ENCODE measurements at regions not wholly inside any gene's neighbourhood (a gene's known extent, or its start where the extent isn't known, plus 50 kb on each side); places are given as distances from the start of the nearest gene placed in this dataset.

DNA sequence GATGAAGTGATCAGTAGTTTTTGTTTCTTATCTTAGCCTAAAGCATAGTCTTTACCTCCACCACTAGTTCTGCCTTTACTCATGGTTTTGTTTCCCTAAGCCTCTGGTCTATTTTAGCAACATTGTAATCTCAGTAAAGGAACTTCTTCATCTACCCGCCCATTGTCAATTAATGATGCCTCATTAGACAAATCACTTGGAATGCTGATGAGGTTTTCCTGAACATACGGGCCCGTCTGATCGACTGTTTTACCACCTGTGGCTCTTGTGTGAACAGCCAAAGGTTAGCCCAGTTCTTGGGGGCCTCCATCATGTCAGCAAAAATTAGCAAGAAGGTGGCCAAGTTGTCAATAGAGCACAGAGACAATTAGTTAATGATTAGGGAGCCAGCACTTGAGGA is 470.1 kb upstream of the ARRDC4 start:
- 15 to 59% (median 28%) methylated on average over 4 of the region's 4 CpGs for WGBS, 3 donors
- Histone ChIP-seq H3K4me3 (ENCODE audit: low read depth in 1 of 3, low read length in 3 of 3) (no peak overlapping the region), H3K9me3 (ENCODE audit: control insufficient read depth in 2 of 2, insufficient read depth in 1 of 2, low read depth in 1 of 2, low read length in 1 of 2) (no peaks in the 10 kb centered on the region), H3K27me3 (ENCODE audit: control insufficient read depth in 3 of 3, insufficient read depth in 3 of 3, low read length in 3 of 3) (no peaks in the 10 kb centered on the region), H3K4me1 (ENCODE audit: control insufficient read depth in 3 of 3, insufficient read depth in 2 of 3, low read depth in 1 of 3, low read length in 2 of 3) (no peaks in the 10 kb centered on the region), H3K27ac (ENCODE audit: low read depth in 1 of 3, low read length in 2 of 3) (no peak overlapping the region), H3K36me3 (ENCODE audit: control insufficient read depth in 3 of 3, insufficient read depth in 2 of 3, low read depth in 1 of 3, low read length in 3 of 3) (no peaks in the 10 kb centered on the region)
- DNase-seq (peak in 1 of 2 donors; percentile 11), FAIRE-seq (no peak)

DNA sequence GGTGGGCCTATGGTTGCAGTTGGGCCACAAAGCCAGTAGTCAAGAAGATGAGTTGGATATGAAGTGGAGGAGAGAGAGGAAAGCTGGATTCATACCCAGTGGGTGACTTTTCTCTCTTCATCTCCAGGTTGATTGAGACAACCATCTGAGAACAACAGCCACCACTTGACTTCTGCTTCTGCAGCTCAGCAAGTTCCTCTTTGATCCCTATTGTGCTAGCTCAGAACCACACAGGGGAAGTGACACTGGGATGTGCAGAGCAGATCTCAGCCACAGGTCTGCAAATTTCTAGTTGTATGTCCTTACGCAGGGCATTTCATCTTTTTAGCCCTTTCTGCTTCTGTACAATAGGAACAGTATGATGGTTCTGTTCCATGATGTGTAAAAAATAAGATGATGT is 459.2 kb upstream of the ARRDC4 start:
- no peak overlapping the region for H3K4me3 ChIP-seq (ENCODE audit: low read depth in 1 of 3, low read length in 3 of 3)
- FAIRE-seq (no peak), DNase-seq (no peak)

DNA sequence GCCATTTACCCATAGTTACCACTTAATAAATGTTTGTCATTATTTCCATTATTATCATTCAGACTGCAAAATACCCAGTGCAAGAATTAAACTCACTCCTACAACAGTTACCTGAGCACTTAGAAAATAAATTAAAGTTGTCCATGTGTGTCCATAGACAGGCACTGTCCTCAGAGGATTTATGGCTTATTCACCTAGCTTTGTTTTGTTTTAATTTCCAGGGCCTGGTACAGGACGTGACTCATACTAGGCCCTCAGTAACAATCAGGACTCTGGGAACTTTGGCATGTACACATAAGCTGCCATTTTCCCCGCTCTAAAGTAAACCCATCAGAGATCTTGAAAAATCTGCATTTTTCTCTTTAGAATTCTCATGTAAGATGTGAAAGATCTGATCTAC is 458.5 kb upstream of the ARRDC4 start:
- no peak for FAIRE-seq
- WGBS, 3 donors, result 47 to 74% (median 62%) methylated on average over 2 of the region's 2 CpGs
- H3K27ac ChIP-seq (ENCODE audit: low read depth in 1 of 3, low read length in 2 of 3), result no peak overlapping the region
- no peaks in the 10 kb centered on the region for H3K27me3 ChIP-seq (ENCODE audit: control insufficient read depth in 3 of 3, insufficient read depth in 3 of 3, low read length in 3 of 3)
- DNase-seq, result no peak
- H3K4me1 ChIP-seq (ENCODE audit: control insufficient read depth in 3 of 3, insufficient read depth in 2 of 3, low read depth in 1 of 3, low read length in 2 of 3), result no peaks in the 10 kb centered on the region
- H3K4me3 ChIP-seq (ENCODE audit: low read depth in 1 of 3, low read length in 3 of 3), result no peak overlapping the region
- no peaks in the 10 kb centered on the region for H3K36me3 ChIP-seq (ENCODE audit: control insufficient read depth in 3 of 3, insufficient read depth in 2 of 3, low read depth in 1 of 3, low read length in 3 of 3)
- H3K9me3 ChIP-seq (ENCODE audit: control insufficient read depth in 2 of 2, insufficient read depth in 1 of 2, low read depth in 1 of 2, low read length in 1 of 2), result no peaks in the 10 kb centered on the region

More for the DNA sequence above, 459.2 kb upstream of the ARRDC4 start:
- WGBS, 3 donors, result 84 to 96% (median 93%) methylated on average over 1 of the region's 1 CpG
- Histone ChIP-seq H3K27ac (ENCODE audit: low read depth in 1 of 3, low read length in 2 of 3) (no peak overlapping the region), H3K36me3 (ENCODE audit: control insufficient read depth in 3 of 3, insufficient read depth in 2 of 3, low read depth in 1 of 3, low read length in 3 of 3) (no peaks in the 10 kb centered on the region), H3K27me3 (ENCODE audit: control insufficient read depth in 3 of 3, insufficient read depth in 3 of 3, low read length in 3 of 3) (no peaks in the 10 kb centered on the region), H3K9me3 (ENCODE audit: control insufficient read depth in 2 of 2, insufficient read depth in 1 of 2, low read depth in 1 of 2, low read length in 1 of 2) (no peaks in the 10 kb centered on the region), H3K4me1 (ENCODE audit: control insufficient read depth in 3 of 3, insufficient read depth in 2 of 3, low read depth in 1 of 3, low read length in 2 of 3) (no peaks in the 10 kb centered on the region)

DNA sequence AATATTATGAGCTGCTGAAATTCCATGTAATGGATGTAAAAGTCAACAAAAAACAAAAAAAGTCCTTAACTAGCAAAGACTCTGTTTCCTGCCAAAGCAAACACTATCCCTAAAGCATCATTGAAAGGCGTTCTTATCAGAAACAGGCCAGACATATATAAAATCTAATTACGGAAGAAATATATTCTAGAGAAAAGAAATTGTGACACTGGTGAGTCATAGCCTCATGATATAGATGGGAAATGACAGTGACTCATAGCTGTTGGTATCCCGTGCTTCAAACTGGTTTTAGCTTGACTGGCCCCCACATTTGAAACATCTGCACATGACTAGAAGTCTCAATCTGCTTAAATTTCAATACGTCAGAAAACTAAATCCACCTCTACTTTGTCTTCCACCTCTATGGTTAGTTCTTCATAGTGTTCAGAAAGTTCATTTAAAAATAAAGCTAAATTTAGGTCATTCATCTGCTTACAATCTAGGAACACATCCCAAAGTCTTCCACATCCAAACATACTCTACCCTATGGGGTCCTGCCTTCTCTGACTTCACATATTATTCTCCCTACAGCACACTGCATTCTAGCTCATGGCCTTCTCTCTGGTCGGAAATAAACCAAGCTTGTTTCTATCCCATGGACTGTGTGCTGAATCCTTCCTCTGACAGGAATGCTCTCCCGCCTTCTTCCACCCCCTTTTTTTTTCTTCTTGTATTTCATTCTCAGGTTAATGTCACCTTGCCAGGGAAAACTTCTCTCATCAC is 456.3 kb upstream of the ARRDC4 start:
- H3K9me3 ChIP-seq (ENCODE audit: control insufficient read depth in 2 of 2, insufficient read depth in 1 of 2, low read depth in 1 of 2, low read length in 1 of 2), result no peaks in the 10 kb centered on the region
- DNase-seq, result peak in 1 of 2 donors; percentile 30

DNA sequence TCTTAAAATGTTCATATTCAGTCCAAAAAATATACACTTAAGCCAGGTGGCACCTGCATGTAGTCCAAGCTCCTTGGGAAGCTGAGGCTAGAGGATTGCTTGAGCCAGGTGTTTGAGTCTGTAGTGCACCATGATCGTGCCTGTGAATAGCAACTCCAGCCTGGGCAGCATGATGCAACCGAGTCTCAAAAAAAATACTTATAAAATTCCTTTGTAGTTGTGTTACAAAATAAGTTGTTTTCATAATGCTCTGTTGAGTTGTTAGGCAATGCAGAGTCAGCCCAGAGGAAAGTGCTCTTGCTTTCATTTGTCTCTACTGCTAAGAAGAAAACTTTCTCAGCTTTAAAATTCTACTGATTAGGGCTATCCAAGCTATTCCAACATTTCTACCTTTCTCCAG is 442.8 kb upstream of the ARRDC4 start:
- Histone ChIP-seq H3K9me3 (ENCODE audit: control insufficient read depth in 2 of 2, insufficient read depth in 1 of 2, low read depth in 1 of 2, low read length in 1 of 2) (no peaks in the 10 kb centered on the region), H3K27me3 (ENCODE audit: control insufficient read depth in 3 of 3, insufficient read depth in 3 of 3, low read length in 3 of 3) (no peaks in the 10 kb centered on the region), H3K4me3 (ENCODE audit: low read depth in 1 of 3, low read length in 3 of 3) (no peak overlapping the region), H3K4me1 (ENCODE audit: control insufficient read depth in 3 of 3, insufficient read depth in 2 of 3, low read depth in 1 of 3, low read length in 2 of 3) (no peaks in the 10 kb centered on the region), H3K27ac (ENCODE audit: low read depth in 1 of 3, low read length in 2 of 3) (no peak overlapping the region), H3K36me3 (ENCODE audit: control insufficient read depth in 3 of 3, insufficient read depth in 2 of 3, low read depth in 1 of 3, low read length in 3 of 3) (no peaks in the 10 kb centered on the region)
- FAIRE-seq (no peak), DNase-seq (no peak)
- WGBS, 3 donors, result 83 to 89% (median 87%) methylated on average over 2 of the region's 2 CpGs

More for the DNA sequence above, 456.3 kb upstream of the ARRDC4 start:
- Histone ChIP-seq H3K4me1 (ENCODE audit: control insufficient read depth in 3 of 3, insufficient read depth in 2 of 3, low read depth in 1 of 3, low read length in 2 of 3) (no peaks in the 10 kb centered on the region), H3K27ac (ENCODE audit: low read depth in 1 of 3, low read length in 2 of 3) (no peak overlapping the region), H3K27me3 (ENCODE audit: control insufficient read depth in 3 of 3, insufficient read depth in 3 of 3, low read length in 3 of 3) (no peaks in the 10 kb centered on the region), H3K4me3 (ENCODE audit: low read depth in 1 of 3, low read length in 3 of 3) (no peak overlapping the region), H3K36me3 (ENCODE audit: control insufficient read depth in 3 of 3, insufficient read depth in 2 of 3, low read depth in 1 of 3, low read length in 3 of 3) (no peaks in the 10 kb centered on the region)
- no peak for FAIRE-seq
- 46 to 71% (median 54%) methylated on average over 6 of the region's 6 CpGs for WGBS, 3 donors

DNA sequence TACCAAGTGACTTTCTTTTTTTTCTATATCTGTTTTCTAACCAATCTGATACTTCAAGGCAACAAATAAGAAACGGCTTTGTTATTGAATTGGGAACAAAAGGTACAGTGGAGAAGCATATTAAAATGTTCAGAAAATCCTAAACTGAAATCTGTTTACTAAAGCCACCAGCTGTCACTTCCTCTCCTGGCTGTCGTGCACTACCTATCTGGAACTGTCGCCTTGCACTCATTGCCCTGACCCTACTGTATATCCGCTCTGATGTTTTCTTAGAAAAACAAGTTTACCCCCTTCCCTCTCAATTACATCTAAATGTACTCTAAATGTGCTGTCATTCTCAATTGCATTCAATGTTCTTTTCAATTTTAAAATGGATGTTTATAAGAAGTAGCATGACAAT is 439.8 kb upstream of the ARRDC4 start:
- no peak for FAIRE-seq
- 70 to 85% (median 72%) methylated on average over 4 of the region's 4 CpGs for WGBS, 3 donors

DNA sequence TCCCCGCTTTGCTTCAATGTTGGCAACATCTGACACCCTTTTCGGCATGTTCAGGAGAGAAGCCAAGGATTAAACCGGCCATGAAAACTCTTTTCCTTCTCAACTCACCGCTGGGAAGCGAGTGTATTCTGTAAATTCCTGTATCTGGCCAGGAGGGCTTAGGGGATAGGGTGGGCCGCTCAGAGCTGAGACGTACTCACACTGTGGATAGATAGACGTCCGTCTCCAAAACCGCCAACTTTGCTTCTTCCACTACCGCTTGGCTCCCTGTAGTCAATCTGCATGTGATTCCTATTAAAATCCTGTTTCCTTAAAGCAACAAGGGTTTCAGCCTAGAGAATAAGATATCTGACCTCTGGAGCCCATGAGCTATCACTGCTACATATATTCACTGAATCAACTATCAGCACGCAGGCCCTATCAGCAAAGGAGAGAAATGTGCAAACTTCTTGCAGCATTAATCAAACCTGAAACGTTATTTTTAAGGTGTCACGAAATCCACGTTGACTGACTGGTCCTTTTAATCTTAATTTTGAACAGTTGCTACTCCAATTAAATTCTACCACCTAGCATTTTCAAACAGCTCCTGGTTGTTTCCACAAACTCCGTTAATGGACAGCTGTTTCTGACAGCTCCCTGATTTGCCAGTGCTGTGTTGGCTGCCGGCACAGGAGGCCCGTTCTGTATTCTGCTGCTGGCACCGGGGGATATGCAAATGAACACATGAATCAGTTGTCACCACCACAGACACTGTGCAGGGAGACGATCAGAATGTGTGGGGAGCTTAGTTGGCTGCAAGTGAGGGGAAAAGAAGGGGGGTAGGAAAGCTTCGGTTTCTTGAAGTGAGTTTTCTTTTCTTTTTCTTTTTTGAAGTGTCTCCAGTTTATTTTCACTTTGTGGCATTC is 438.9 kb upstream of the ARRDC4 start:
- FAIRE-seq (no peak), DNase-seq (peak in 1 of 2 donors; percentile 4)

More for the DNA sequence above, 439.8 kb upstream of the ARRDC4 start:
- DNase-seq, result no peak
- H3K36me3 ChIP-seq (ENCODE audit: control insufficient read depth in 3 of 3, insufficient read depth in 2 of 3, low read depth in 1 of 3, low read length in 3 of 3), result no peaks in the 10 kb centered on the region
- no peaks in the 10 kb centered on the region for H3K4me1 ChIP-seq (ENCODE audit: control insufficient read depth in 3 of 3, insufficient read depth in 2 of 3, low read depth in 1 of 3, low read length in 2 of 3)
- no peaks in the 10 kb centered on the region for H3K27me3 ChIP-seq (ENCODE audit: control insufficient read depth in 3 of 3, insufficient read depth in 3 of 3, low read length in 3 of 3)
- H3K27ac ChIP-seq (ENCODE audit: low read depth in 1 of 3, low read length in 2 of 3), result no peak overlapping the region
- no peak overlapping the region for H3K4me3 ChIP-seq (ENCODE audit: low read depth in 1 of 3, low read length in 3 of 3)
- H3K9me3 ChIP-seq (ENCODE audit: control insufficient read depth in 2 of 2, insufficient read depth in 1 of 2, low read depth in 1 of 2, low read length in 1 of 2), result no peaks in the 10 kb centered on the region

DNA sequence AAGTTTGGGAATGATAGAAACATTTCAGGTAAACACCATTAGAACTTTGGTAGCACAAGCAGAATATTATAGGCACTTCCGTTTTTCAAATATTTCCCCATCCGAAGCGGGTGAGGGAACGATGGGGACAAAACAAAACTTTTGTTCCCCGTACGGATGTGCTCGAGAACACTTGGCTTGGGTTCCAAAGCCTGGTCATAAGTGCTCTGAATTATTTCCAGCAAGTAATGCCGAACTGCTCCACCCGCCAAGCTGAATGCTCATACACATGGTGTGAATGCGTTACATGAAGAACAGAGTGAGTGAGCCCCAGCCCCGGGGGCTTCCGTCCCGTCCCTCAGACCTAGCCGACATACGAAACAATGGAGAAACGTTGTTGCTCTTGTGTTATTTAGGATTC is 438.2 kb upstream of the ARRDC4 start:
- FAIRE-seq (no peak), DNase-seq (no peak)
- no peaks in the 10 kb centered on the region for H3K27me3 ChIP-seq (ENCODE audit: control insufficient read depth in 3 of 3, insufficient read depth in 3 of 3, low read length in 3 of 3)
- no peaks in the 10 kb centered on the region for H3K36me3 ChIP-seq (ENCODE audit: control insufficient read depth in 3 of 3, insufficient read depth in 2 of 3, low read depth in 1 of 3, low read length in 3 of 3)
- no peak overlapping the region for H3K4me3 ChIP-seq (ENCODE audit: low read depth in 1 of 3, low read length in 3 of 3)
- H3K4me1 ChIP-seq (ENCODE audit: control insufficient read depth in 3 of 3, insufficient read depth in 2 of 3, low read depth in 1 of 3, low read length in 2 of 3), result no peaks in the 10 kb centered on the region
- H3K27ac ChIP-seq (ENCODE audit: low read depth in 1 of 3, low read length in 2 of 3), result no peak overlapping the region
- H3K9me3 ChIP-seq (ENCODE audit: control insufficient read depth in 2 of 2, insufficient read depth in 1 of 2, low read depth in 1 of 2, low read length in 1 of 2), result no peaks in the 10 kb centered on the region
- WGBS, 3 donors, result 70 to 84% (median 83%) methylated on average over 16 of the region's 16 CpGs

More for the DNA sequence above, 438.9 kb upstream of the ARRDC4 start:
- H3K4me1 ChIP-seq (ENCODE audit: control insufficient read depth in 3 of 3, insufficient read depth in 2 of 3, low read depth in 1 of 3, low read length in 2 of 3), result no peaks in the 10 kb centered on the region
- no peaks in the 10 kb centered on the region for H3K27me3 ChIP-seq (ENCODE audit: control insufficient read depth in 3 of 3, insufficient read depth in 3 of 3, low read length in 3 of 3)
- H3K36me3 ChIP-seq (ENCODE audit: control insufficient read depth in 3 of 3, insufficient read depth in 2 of 3, low read depth in 1 of 3, low read length in 3 of 3), result no peaks in the 10 kb centered on the region
- H3K9me3 ChIP-seq (ENCODE audit: control insufficient read depth in 2 of 2, insufficient read depth in 1 of 2, low read depth in 1 of 2, low read length in 1 of 2), result no peaks in the 10 kb centered on the region
- no peak overlapping the region for H3K4me3 ChIP-seq (ENCODE audit: low read depth in 1 of 3, low read length in 3 of 3)
- WGBS, 3 donors, result 57 to 64% (median 59%) methylated on average over 21 of the region's 21 CpGs
- no peak overlapping the region for H3K27ac ChIP-seq (ENCODE audit: low read depth in 1 of 3, low read length in 2 of 3)

Data from small intestine (tissue), 7 donors.